ENCODE measurements at regions not wholly inside any gene's neighbourhood (a gene's known extent, or its start where the extent isn't known, plus 50 kb on each side); places are given as distances from the start of the nearest gene placed in this dataset.

DNA sequence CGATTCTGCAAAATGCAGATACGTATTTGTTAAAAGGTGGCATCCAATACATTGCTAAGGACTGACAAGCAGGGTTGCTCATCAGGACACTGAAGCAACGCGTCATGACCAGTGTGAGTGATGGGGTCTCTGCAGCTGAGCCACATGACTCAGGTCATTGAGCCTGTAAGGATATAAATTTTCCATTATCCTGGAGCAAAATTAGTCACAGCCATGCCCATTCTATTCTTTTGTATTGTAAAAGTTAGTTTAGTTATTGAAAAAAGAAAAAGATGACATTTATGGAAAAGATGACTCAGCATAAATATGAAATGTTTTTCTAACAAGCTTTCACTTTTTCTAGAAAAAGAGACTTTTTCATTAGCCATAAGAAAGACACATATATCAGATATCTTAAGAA is 268.0 kb upstream of the TMEM132C start:
- no peak for FAIRE-seq
- no peak for DNase-seq
- H3K4me1 ChIP-seq (ENCODE audit: control insufficient read depth in 2 of 3, insufficient read depth in 2 of 3, low read depth in 1 of 3, low read length in 3 of 3): no peaks in the 10 kb centered on the region
- no peak overlapping the region for H3K9ac ChIP-seq (ENCODE audit: low read length in 3 of 3)
- no peaks in the 10 kb centered on the region for H3K9me3 ChIP-seq (ENCODE audit: control insufficient read depth in 2 of 3, insufficient read depth in 1 of 3, low read length in 3 of 3)
- H3K27ac ChIP-seq (ENCODE audit: low read depth in 2 of 2, low read length in 2 of 2): no peak overlapping the region
- intact Hi-C loops (cut with DNase I): no loop called here
- H3K36me3 ChIP-seq (ENCODE audit: control insufficient read depth in 2 of 3, insufficient read depth in 3 of 3, low read length in 3 of 3): no peaks in the 10 kb centered on the region
- H3K27me3 ChIP-seq (ENCODE audit: control insufficient read depth, insufficient read depth, low read length): no peaks in the 10 kb centered on the region
- TF ChIP-seq, protein P1, sequence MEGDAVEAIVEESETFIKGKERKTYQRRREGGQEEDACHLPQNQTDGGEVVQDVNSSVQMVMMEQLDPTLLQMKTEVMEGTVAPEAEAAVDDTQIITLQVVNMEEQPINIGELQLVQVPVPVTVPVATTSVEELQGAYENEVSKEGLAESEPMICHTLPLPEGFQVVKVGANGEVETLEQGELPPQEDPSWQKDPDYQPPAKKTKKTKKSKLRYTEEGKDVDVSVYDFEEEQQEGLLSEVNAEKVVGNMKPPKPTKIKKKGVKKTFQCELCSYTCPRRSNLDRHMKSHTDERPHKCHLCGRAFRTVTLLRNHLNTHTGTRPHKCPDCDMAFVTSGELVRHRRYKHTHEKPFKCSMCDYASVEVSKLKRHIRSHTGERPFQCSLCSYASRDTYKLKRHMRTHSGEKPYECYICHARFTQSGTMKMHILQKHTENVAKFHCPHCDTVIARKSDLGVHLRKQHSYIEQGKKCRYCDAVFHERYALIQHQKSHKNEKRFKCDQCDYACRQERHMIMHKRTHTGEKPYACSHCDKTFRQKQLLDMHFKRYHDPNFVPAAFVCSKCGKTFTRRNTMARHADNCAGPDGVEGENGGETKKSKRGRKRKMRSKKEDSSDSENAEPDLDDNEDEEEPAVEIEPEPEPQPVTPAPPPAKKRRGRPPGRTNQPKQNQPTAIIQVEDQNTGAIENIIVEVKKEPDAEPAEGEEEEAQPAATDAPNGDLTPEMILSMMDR (IDR thresholded peaks at IDR 0.05; ENCODE audit: borderline replicate concordance, extremely low read depth, insufficient read depth): no peak
- no peak overlapping the region for H3K4me3 ChIP-seq (ENCODE audit: low read length in 3 of 3)

- no peak for FAIRE-seq
- TF ChIP-seq, protein P1 (IDR thresholded peaks at IDR 0.05; ENCODE audit: borderline replicate concordance, extremely low read depth, insufficient read depth): no peak
- no peaks in the 10 kb centered on the region for H3K36me3 ChIP-seq (ENCODE audit: control insufficient read depth in 2 of 3, insufficient read depth in 3 of 3, low read length in 3 of 3)
Observed at GRCh38 chr12:128004383-128004938, 262.5 kb upstream of the TMEM132C start.

DNA sequence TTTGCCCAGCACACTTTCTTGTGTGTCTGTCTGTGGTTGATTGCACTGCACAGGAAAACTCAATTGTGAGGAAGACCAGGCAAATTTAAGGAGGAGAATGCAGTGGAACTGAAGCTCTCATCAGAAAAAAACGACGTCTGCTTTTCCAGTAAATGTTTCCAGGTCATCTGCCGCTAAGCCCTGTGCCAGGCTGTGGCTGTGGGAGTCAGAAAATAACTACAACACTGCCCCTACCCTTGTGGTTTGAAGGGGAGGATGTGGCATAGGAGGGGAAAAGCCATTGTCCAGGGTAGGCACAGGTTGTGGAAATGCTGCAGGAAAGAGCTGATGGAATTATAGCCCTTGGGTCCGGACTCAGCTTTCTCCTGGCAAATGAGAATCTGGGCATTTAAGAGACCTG is 259.7 kb upstream of the TMEM132C start:
- Histone ChIP-seq H3K9me3 (ENCODE audit: control insufficient read depth in 2 of 3, insufficient read depth in 1 of 3, low read length in 3 of 3) (no peaks in the 10 kb centered on the region), H3K27me3 (ENCODE audit: control insufficient read depth, insufficient read depth, low read length) (no peaks in the 10 kb centered on the region), H3K9ac (ENCODE audit: low read length in 3 of 3) (no peak overlapping the region), H3K36me3 (ENCODE audit: control insufficient read depth in 2 of 3, insufficient read depth in 3 of 3, low read length in 3 of 3) (no peaks in the 10 kb centered on the region), H3K27ac (ENCODE audit: low read depth in 2 of 2, low read length in 2 of 2) (no peak overlapping the region), H3K4me3 (ENCODE audit: low read length in 3 of 3) (no peak overlapping the region), H3K4me1 (ENCODE audit: control insufficient read depth in 2 of 3, insufficient read depth in 2 of 3, low read depth in 1 of 3, low read length in 3 of 3) (no peaks in the 10 kb centered on the region)
- FAIRE-seq (no peak), DNase-seq (no peak)
- TF ChIP-seq, protein P1 (IDR thresholded peaks at IDR 0.05; ENCODE audit: borderline replicate concordance, extremely low read depth, insufficient read depth): no peak
- intact Hi-C loops (cut with DNase I): no loop called here

More at GRCh38 chr12:128004383-128004938, 262.5 kb upstream of the TMEM132C start:
- no peaks in the 10 kb centered on the region for H3K4me1 ChIP-seq (ENCODE audit: control insufficient read depth in 2 of 3, insufficient read depth in 2 of 3, low read depth in 1 of 3, low read length in 3 of 3)
- no peak overlapping the region for H3K9ac ChIP-seq (ENCODE audit: low read length in 3 of 3)
- intact Hi-C loops (cut with DNase I): no loop called here
- H3K4me3 ChIP-seq (ENCODE audit: low read length in 3 of 3): no peak overlapping the region
- no peaks in the 10 kb centered on the region for H3K9me3 ChIP-seq (ENCODE audit: control insufficient read depth in 2 of 3, insufficient read depth in 1 of 3, low read length in 3 of 3)
- no peak overlapping the region for H3K27ac ChIP-seq (ENCODE audit: low read depth in 2 of 2, low read length in 2 of 2)
- no peak for DNase-seq
- no peaks in the 10 kb centered on the region for H3K27me3 ChIP-seq (ENCODE audit: control insufficient read depth, insufficient read depth, low read length)

DNA sequence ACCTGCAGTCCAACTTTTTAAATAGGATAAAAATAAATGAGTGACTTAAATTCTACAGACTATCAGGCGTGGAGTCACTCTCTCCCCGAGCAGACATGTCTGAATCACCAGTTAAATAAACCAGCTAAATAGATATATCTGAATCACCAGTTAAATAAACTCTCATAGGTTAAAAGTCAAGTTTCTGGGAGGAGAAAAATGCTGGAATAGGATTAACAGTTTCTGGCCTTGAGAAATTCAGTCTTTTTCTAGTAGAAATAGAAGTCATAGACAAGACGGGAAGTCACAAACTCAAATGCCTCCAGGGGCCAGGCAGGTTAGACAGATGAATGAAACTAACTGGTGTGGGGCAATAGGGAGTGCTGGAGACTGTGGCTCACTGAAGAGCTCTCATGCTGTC is 258.6 kb upstream of the TMEM132C start:
- no peaks in the 10 kb centered on the region for H3K4me1 ChIP-seq (ENCODE audit: control insufficient read depth in 2 of 3, insufficient read depth in 2 of 3, low read depth in 1 of 3, low read length in 3 of 3)
- TF ChIP-seq, protein P1 (IDR thresholded peaks at IDR 0.05; ENCODE audit: borderline replicate concordance, extremely low read depth, insufficient read depth): no peak
- no peaks in the 10 kb centered on the region for H3K36me3 ChIP-seq (ENCODE audit: control insufficient read depth in 2 of 3, insufficient read depth in 3 of 3, low read length in 3 of 3)
- intact Hi-C loops (cut with DNase I): no loop called here
- no peak overlapping the region for H3K4me3 ChIP-seq (ENCODE audit: low read length in 3 of 3)
- H3K9me3 ChIP-seq (ENCODE audit: control insufficient read depth in 2 of 3, insufficient read depth in 1 of 3, low read length in 3 of 3): no peaks in the 10 kb centered on the region
- no peak for DNase-seq
- H3K9ac ChIP-seq (ENCODE audit: low read length in 3 of 3): no peak overlapping the region
- no peaks in the 10 kb centered on the region for H3K27me3 ChIP-seq (ENCODE audit: control insufficient read depth, insufficient read depth, low read length)
- FAIRE-seq: no peak
- H3K27ac ChIP-seq (ENCODE audit: low read depth in 2 of 2, low read length in 2 of 2): no peak overlapping the region
